ENCODE measurements at regions not wholly inside any gene's neighbourhood (a gene's known extent, or its start where the extent isn't known, plus 50 kb on each side); places are given as distances from the start of the nearest gene placed in this dataset.

DNA sequence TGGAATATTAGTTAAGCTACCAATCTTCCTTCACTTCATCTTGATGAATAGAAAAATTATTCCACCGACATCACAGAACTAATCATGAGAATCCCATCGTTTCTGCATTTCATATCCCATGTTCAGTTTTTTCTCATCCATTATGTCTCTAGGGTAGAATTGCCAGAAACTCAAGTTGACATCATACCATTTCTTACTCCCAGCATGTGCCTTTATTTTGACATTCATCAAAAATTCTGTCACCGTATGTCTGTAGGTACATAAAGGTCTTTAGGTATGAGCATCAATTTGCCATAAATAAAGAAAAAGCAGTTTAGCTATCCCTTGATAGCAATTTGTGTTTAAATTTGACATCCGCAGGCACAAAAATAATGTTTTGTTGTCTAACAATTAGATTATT lies 175.5 kb upstream of the ROBO2 start:
- no peak for DNase-seq

DNA sequence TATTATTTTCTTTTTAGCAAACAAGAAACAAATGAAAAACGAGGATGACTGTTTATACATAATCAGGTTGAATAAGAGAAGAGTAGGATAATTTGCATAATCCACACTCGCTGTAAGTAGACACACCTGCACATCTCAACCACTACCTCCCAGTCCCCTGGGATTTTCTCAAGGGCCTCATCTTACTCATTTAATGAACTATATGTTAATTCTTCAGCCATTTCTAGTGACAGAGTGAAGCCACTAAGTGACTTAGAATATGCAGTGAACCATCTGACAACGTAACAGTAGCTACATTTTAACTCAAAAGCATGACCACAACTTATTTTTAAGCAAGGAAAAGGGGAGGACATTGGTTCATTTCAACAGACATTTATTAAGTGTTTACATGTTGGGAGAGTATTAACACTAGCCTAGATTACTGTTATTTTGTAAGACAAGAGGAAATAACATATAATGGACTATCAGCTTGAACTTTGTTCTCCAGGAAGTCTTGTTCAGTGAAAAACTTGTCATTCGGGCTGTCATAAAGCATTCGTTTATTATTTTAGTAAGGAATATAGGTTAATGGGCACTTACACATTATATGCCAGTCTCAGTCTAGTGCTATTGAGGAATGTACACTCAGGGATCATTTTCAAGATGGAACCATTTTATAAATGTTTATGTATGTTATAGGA lies 173.0 kb upstream of the ROBO2 start:
- ATAC-seq, result no peak
- Histone ChIP-seq H3K4me3 (no peak overlapping the region), H3K9me3 (no peaks in the 10 kb centered on the region), H3K27me3 (no peaks in the 10 kb centered on the region), H3K36me3 (no peaks in the 10 kb centered on the region), H3K27ac (no peak overlapping the region), H3K4me1 (no peaks in the 10 kb centered on the region)
- intact Hi-C loops (cut with DNase I), result no loop called here
- TF ChIP-seq, protein P1, sequence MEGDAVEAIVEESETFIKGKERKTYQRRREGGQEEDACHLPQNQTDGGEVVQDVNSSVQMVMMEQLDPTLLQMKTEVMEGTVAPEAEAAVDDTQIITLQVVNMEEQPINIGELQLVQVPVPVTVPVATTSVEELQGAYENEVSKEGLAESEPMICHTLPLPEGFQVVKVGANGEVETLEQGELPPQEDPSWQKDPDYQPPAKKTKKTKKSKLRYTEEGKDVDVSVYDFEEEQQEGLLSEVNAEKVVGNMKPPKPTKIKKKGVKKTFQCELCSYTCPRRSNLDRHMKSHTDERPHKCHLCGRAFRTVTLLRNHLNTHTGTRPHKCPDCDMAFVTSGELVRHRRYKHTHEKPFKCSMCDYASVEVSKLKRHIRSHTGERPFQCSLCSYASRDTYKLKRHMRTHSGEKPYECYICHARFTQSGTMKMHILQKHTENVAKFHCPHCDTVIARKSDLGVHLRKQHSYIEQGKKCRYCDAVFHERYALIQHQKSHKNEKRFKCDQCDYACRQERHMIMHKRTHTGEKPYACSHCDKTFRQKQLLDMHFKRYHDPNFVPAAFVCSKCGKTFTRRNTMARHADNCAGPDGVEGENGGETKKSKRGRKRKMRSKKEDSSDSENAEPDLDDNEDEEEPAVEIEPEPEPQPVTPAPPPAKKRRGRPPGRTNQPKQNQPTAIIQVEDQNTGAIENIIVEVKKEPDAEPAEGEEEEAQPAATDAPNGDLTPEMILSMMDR (IDR thresholded peaks at IDR 0.05), result no peak
- no peak for DNase-seq

More for the DNA sequence above, 175.5 kb upstream of the ROBO2 start:
- H3K27me3 ChIP-seq, result no peaks in the 10 kb centered on the region
- TF ChIP-seq, protein P1 (IDR thresholded peaks at IDR 0.05), result no peak
- no peaks in the 10 kb centered on the region for H3K9me3 ChIP-seq
- no peak for ATAC-seq
- no peaks in the 10 kb centered on the region for H3K36me3 ChIP-seq
- no peak overlapping the region for H3K4me3 ChIP-seq
- intact Hi-C loops (cut with DNase I), result no loop called here
- no peaks in the 10 kb centered on the region for H3K4me1 ChIP-seq
- H3K27ac ChIP-seq, result no peak overlapping the region

DNA sequence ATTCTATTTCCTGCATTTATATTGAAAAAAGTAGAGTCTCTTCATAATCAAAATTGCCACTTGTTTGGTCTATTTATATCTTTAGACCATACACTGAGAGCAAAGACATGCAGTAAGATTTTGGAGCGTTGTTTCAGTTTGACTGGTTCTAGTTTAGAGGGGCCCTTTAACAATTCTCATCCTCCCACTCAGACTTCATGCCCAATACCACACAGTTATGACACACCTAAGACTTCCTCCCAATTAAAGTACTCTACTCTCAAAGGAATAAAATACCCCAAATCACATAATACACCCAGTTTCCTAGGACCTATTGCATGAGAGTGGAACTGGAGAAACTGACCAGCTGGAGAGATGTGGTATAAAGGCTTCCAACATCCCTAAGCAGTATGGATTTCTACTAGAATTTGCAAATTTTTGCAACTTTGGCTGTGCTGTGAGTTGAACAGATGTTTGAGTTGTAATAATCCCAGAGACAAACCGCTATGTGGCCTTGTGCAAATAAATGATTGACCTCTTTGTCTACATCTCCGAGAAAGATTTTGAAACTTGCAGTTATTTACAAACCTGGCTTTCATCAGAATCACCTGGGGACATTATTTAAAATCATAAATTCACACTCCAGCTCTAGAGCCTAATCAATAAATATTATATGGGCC lies 170.0 kb upstream of the ROBO2 start:
- H3K4me3 ChIP-seq, result no peak overlapping the region
- TF ChIP-seq, protein P1 (IDR thresholded peaks at IDR 0.05), result no peak
- H3K4me1 ChIP-seq, result no peaks in the 10 kb centered on the region
- H3K36me3 ChIP-seq, result no peaks in the 10 kb centered on the region
- ATAC-seq (no peak), DNase-seq (no peak)
- H3K27me3 ChIP-seq, result no peaks in the 10 kb centered on the region
- intact Hi-C loops (cut with DNase I), result no loop called here
- H3K27ac ChIP-seq, result no peak overlapping the region
- no peaks in the 10 kb centered on the region for H3K9me3 ChIP-seq

DNA sequence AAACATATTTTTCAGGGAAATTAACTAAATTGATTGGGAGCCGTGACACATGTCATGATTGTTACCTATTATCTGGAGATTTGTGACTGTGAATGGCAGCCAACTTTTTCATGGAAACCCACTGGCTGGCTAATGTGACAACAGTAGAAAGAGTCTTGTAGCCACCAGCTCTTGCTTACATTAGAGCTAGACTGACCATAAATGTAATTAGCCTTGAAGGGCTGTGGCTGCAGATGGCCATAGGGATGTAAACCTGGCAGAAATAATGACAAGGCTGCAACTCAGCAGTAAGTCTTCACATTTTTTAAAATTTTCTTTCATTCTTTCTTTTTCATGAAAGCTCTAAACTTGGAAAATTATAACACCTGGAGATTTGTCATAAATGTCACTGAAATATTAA lies 168.2 kb upstream of the ROBO2 start:
- no peaks in the 10 kb centered on the region for H3K27me3 ChIP-seq
- H3K9me3 ChIP-seq, result no peaks in the 10 kb centered on the region
- H3K36me3 ChIP-seq, result no peaks in the 10 kb centered on the region
- ATAC-seq (no peak), DNase-seq (no peak)
- no peak overlapping the region for H3K4me3 ChIP-seq
- TF ChIP-seq, protein P1 (IDR thresholded peaks at IDR 0.05), result no peak
- no peak overlapping the region for H3K27ac ChIP-seq
- no peaks in the 10 kb centered on the region for H3K4me1 ChIP-seq
- intact Hi-C loops (cut with DNase I), result no loop called here

DNA sequence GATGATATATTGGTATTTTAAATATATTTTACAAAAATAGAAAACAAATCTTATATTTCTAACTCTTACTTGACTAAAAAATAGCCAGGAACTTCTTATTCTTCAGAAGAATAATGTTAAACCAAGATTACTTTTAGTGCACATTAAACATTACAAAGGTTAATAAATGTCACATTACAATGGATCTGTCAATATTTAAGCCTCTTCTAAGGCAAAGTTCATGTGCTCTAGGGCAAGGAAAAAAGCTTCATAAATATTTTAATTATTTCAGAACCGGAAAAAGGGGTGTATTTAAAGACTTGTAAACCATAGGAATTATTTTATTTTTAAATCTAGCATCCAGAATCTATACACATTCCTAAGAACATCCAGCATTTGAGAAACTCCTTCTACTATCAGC lies 166.9 kb upstream of the ROBO2 start:
- intact Hi-C loops (cut with DNase I), result no loop called here
- H3K9me3 ChIP-seq, result no peaks in the 10 kb centered on the region
- H3K36me3 ChIP-seq, result no peaks in the 10 kb centered on the region
- H3K27me3 ChIP-seq, result no peaks in the 10 kb centered on the region
- no peak overlapping the region for H3K4me3 ChIP-seq
- ATAC-seq (no peak), DNase-seq (no peak)
- TF ChIP-seq, protein P1 (IDR thresholded peaks at IDR 0.05), result no peak
- H3K27ac ChIP-seq, result no peak overlapping the region
- no peaks in the 10 kb centered on the region for H3K4me1 ChIP-seq
